Skeletal muscle cell (primary cell): ENCODE measurements at regions not wholly inside any gene's neighbourhood (a gene's known extent, or its start where the extent isn't known, plus 50 kb on each side); places are given as distances from the start of the nearest gene placed in this dataset.

Experiments used
- DNase-seq: peaks from one replicate; pipeline ENCODE4 v3.0.0-alpha.2; 2010; ENCODE audit warnings: low read depth
- H3K4me3 ChIP-seq: 2 replicates; pipeline ENCODE4 v1.5.1; 2011; ENCODE audit warnings: low read depth, mild to moderate bottlenecking, control low read depth, low read length, moderate library complexity

GRCh38 chr5:167208911-167209310, 1082.5 kb upstream of the WWC1 start:
- no peak overlapping the region for H3K4me3 ChIP-seq
- DNase-seq = no peak

DNA sequence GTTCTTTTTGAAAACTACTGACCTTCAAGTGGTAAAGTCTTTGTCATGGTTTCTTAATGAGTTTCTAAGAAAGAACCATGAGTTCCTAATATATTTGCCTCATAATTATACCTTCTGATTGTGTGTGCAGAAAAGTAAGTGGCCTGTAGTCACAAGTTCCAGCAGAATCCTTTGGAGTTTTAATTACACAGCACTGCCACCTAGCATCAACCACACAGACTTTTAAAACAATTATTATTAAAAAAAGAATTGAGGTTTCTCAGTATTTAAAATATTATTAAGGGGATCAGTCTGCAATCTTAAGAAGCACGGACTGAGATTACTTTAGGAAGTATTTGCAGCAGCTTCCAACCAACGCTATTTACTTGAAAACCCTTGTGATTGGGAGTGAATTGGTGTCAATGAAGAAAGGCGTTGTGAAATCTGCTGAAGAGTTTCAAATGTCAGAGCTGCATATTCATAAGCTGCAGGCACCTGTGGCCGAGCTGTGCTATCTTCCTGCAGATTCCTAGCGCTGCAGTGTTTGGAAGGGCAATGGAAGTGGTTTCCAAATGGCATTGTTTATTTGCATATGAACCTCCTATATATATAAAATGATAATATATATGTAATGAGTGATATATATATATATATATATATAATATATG, 1074.2 kb upstream of the WWC1 start:
- no peak overlapping the region for H3K4me3 ChIP-seq
- DNase-seq = no peak

DNA sequence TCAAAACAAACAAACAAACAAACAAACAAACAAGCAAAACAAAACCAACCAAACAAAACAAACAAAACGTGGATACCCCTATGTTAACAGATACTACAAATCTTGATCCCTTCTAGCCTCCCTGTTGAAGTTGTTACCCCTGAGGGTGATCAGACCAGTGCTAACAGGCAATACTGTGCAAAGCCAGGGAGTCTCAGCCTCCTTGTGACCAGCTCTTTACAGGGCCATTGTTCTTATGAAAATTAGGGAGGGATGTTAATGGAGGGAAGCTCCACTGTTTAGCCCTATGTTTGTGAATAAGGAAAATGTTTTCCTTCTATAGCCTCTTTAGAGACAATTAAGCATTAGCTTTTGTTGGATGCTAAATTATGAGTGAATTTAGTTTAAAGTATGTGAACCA, 1072.1 kb upstream of the WWC1 start:
- no peak for DNase-seq
- H3K4me3 ChIP-seq = no peak overlapping the region

GRCh38 chr5:167226386-167226785, 1065.1 kb upstream of the WWC1 start:
- DNase-seq = no peak
- H3K4me3 ChIP-seq = no peak overlapping the region

- DNase-seq = no peak
- H3K4me3 ChIP-seq = no peak overlapping the region
Observed at GRCh38 chr5:167228134-167228533, 1063.3 kb upstream of the WWC1 start.

GRCh38 chr5:167229751-167230150, 1061.7 kb upstream of the WWC1 start:
- H3K4me3 ChIP-seq = no peak overlapping the region
- DNase-seq = no peak

DNA sequence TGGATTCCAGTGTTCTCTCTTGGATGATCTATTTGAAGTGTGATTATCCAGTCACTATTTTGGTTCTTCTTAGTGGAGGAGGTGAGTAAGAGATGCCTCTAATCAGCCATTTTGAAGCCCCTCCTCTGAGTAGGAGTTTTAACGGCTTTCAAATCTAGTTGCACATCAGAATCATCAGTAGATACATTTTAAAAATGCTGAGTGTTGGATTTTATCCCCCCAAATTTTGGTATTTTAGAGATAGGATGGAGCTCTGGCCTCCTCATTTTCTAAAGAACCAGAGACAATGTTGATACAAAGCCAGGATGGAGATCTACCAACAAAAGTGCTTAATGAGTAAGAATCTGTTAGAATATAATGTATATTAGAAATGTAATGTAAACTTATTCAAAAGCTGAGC, 1061.0 kb upstream of the WWC1 start:
- no peak for DNase-seq
- H3K4me3 ChIP-seq = no peak overlapping the region

DNA sequence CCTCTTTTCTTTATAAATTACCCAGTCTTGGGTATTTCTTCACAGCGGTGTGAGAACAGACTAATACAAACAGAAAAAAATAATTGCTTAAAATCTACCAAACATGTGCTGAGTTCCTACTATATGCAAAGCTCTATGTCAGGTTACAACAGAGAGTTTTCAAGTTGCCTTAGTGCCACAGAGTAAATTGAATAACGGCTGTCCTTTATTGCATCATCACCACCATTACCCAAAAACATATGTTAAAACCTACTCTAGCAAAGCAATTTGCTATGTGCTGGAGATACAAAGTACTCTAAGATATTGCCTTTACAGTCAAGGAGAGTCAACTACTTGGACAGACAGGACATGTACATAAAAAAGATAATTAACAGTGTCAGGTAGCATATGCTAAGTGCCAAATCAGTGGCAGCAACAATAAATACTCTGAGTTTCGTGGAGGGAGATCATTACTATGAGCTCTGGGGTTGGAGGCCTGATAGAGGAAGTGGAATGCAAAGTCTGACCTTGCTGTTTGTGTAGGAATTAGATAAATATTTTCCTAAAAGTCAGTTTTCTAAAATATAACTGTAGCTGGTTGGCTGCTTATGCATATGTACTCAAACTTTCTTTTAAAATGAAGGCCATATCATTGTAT, 1058.7 kb upstream of the WWC1 start:
- H3K4me3 ChIP-seq = no peak overlapping the region
- DNase-seq = no peak

- no peak overlapping the region for H3K4me3 ChIP-seq
- no peak for DNase-seq
Observed at GRCh38 chr5:167233507-167234220, 1057.8 kb upstream of the WWC1 start.

GRCh38 chr5:167241436-167242067, 1049.9 kb upstream of the WWC1 start:
- DNase-seq = no peak
- no peak overlapping the region for H3K4me3 ChIP-seq

- no peak overlapping the region for H3K4me3 ChIP-seq
- no peak for DNase-seq
Observed at GRCh38 chr5:167242701-167243100, 1048.7 kb upstream of the WWC1 start.

- H3K4me3 ChIP-seq = no peak overlapping the region
- no peak for DNase-seq
Observed at GRCh38 chr5:167243463-167243862, 1048.0 kb upstream of the WWC1 start.

GRCh38 chr5:167244583-167244982, 1046.9 kb upstream of the WWC1 start:
- H3K4me3 ChIP-seq = no peak overlapping the region
- no peak for DNase-seq

DNA sequence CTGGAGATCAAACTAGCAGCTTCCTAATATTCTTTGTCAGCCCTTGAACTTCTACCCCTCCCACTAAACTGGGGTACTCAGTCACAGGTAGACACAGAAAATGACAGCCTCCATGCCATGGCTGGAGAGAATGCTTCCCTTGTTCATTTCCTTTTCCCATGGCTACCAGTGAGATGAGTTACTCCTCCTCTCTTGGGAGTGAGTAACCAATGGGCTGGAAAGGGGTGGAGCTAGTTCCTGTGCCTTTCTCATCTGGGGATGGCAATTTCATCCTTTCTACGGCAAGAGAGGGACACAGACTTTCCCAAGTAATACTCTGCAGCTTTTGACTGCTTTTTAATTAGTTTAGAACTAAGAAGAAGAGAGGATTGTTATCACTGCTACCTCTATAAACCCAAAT, 1045.6 kb upstream of the WWC1 start:
- DNase-seq = no peak
- no peak overlapping the region for H3K4me3 ChIP-seq

GRCh38 chr5:167247816-167248215, 1043.6 kb upstream of the WWC1 start:
- H3K4me3 ChIP-seq = no peak overlapping the region
- DNase-seq = no peak

- DNase-seq = no peak
- H3K4me3 ChIP-seq = no peak overlapping the region
Observed at GRCh38 chr5:167248257-167248656, 1043.2 kb upstream of the WWC1 start.

DNA sequence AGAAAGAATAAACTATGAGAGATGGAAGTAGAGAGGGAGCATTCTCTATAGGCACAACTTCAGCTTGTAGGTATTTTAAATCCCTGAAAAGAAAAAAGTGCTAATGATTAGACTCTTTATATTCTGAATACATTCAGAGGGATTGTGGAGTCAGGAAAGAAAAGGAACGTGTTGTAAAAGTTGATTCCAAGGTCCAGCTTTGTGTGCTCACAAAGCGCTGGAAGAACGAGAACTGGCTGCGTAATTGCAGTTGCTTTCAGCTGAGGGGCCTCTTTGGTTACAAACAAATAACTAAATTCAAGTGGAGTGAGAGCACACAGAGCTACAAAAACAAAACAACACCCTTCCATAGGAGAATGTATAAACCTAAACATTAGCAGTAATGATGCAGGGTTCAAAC, 1040.4 kb upstream of the WWC1 start:
- no peak overlapping the region for H3K4me3 ChIP-seq
- no peak for DNase-seq

DNA sequence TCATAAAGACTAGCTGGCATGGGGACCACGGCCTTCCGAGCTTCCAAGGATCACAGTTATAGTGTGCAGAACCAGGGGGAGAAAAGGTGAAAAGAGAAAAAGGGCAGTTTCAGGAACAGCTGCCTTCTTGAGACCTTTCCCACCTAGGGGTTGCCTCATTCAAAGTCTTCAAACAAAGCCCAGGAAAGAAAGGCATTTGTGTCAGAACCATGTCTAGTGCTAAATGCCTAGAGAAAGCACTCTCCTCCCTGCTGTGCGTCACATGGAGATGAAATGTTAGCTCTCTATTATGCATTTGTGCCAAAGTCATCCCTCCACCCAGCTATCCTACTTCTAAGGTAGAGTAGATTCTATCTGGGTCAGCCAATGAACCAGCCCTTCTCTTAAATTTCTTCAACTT, 1037.3 kb upstream of the WWC1 start:
- no peak overlapping the region for H3K4me3 ChIP-seq
- DNase-seq = no peak

DNA sequence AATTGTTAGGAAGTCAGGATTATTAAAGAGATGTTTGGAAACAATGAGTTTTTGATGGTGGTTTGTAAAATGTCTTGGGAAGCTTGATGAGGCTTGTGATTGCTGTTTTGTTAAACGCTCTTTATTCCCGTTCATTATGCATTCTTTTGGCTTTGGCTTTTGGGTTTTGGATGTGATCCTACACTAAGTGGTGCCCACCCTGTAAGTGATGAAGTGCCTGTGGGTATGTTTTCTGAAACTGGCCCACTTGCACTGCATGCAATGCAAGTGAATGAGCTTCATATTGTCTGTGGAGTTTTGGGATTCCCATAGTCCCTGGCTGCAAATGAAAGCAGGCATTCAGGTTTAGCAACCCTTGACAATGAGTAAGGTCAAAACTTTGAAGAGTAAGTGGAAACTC, 1035.5 kb upstream of the WWC1 start:
- H3K4me3 ChIP-seq = no peak overlapping the region
- no peak for DNase-seq

DNA sequence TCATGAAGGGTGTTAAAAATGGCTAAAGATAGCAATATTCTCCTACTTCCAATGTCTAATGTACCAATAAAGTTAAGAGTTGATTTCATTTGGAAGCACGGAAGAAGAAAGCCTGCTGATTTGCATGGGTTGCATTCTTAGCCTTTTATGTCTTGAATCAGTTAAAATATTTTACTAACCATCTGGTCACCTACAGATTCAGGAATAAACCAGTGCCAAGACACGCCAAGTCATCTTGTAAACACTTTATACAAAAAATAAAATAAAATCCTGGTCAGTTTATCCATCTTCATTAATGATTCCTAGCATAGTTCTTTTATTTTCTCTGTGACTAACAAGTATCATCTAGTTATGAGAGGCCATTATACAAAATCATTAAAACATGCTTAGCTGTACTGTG, 1031.6 kb upstream of the WWC1 start:
- no peak for DNase-seq
- no peak overlapping the region for H3K4me3 ChIP-seq
